Superior temporal gyrus (tissue), 1 donor: ENCODE measurements at regions not wholly inside any gene's neighbourhood (a gene's known extent, or its start where the extent isn't known, plus 50 kb on each side); places are given as distances from the start of the nearest gene placed in this dataset.
"Not testable (repeated sequence)": the region's sequence is repeated elsewhere in the genome, so short reads cannot be mapped to it uniquely, and the experiment has no call there.

Experiments used
- DNase-seq: peaks from one replicate; pipeline ENCODE4 v3.0.0-alpha.2; 2016; ENCODE audit errors: extremely low spot score

GRCh38 chr2:72031346-72032110, 116.1 kb downstream of the CYP26B1 start:
- DNase-seq = no peak

DNA sequence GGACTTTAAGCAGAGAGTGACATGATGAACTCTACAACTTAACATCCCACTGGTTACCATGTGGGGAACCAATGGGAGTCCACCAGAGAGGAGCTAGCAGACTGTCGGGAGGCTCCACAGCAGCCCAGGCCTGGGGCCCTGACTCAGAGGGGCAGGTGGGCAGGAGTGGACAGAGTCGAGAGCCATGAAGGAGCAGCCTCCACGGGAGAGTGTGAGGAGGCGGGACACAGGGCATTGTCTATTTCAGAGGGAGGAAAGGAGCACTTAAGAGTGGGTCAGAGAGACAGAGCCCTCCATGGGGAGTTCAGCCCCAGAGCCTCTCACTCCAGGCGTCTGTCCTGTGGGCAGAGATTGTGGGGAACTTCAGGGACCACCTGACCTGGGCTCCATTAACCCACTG, 118.7 kb downstream of the CYP26B1 start:
- no peak for DNase-seq

DNA sequence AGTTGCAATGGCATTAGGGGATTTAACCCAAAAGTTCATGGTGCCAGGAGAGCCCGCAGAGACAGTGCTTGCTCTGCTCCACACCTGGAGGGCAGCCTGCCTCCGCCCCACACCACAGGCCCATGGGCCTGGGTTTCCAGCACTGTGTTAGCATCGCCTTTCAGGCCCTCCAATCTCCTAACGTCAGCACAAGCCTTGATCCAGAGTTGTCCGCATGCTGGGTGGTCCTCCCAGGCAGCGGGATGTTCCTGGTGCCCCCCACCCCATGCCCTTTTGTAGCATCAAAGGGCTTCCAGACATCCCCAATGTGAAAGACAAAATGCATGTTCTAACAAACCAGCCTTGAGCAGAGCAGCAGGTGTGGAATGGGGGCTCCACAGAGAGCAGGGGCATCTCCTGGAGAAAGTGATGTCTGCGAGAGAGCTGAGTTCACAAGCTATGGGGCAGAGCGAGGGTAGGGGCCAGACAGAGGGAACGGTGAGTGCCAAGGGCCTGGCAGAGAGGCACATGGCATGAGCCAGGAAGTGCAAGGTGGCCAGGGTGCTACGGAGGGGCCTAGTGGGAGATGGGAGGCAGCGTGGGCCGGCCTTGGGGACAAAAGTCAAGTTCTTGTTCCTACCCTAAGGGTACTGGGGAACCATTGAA, 119.2 kb downstream of the CYP26B1 start:
- no peak for DNase-seq

GRCh38 chr2:72027426-72028161, 120.1 kb downstream of the CYP26B1 start:
- DNase-seq = no peak

DNA sequence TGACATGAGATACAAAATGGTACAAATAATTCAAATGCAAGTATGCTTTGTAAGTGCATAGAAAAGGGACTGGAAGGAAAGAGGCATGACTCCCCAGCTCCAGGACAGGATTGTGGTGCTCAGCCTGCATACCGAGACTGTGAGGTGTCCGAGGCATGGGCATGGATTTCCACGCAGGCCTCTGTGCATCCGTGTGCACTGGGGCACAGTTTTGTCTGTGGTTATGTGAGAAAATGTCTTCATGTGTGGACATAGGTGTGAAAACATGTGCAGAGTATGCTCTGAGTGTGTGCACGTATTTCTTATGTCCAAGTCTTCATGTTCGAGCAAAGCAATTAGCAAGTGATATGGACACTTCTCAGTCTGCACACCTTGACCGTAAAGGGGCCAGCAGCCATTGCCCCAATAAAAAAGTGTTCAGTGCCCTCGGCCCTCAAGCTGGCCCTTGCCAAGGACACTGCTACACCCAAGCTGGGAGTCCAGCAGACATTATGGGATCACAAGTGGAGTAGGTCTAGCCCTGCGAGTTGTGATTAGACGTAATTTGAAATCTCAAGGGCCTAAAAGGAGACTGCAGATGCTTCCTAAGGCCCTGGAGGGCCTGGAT, 120.7 kb downstream of the CYP26B1 start:
- DNase-seq = no peak

DNA sequence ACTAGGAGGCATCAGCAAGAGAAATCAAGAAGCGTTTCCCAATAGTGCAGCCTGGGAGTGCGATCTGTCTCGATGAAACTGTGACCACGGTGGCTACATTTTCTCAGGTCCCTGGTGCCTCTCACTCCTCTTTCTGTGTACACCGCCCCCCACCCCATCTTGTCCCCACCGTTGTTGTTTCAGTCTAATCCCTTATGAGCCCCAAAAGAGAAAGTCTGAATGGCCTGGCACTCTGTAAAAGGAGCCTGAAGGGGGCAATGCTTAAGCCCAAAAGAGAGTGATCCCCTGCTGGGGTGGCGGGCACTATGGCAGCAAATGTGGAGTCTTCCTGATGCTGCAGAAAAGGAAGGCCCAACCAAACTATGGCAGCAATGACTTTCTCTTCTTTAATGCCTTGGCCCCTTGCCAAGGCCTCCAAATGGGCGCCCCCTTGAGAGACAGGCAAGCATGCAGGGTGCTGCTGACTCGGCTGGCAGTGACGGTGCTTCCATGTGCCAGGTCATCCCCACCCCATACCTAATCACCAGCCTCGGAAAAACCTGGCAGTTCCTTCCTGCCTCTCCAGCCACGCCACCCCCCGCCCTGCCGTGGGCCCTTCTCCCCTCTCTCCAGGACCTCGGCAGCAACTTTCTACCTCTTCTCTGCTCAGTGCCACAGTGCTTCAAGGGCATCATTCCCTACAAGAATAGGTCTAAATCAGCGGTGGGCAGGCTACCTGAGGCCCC, 123.0 kb downstream of the CYP26B1 start:
- no peak for DNase-seq

GRCh38 chr2:72023678-72024390, 123.8 kb downstream of the CYP26B1 start:
- no peak for DNase-seq

- DNase-seq = not testable (repeated sequence)
Observed at GRCh38 chr2:72021371-72021770, 126.3 kb downstream of the CYP26B1 start.

DNA sequence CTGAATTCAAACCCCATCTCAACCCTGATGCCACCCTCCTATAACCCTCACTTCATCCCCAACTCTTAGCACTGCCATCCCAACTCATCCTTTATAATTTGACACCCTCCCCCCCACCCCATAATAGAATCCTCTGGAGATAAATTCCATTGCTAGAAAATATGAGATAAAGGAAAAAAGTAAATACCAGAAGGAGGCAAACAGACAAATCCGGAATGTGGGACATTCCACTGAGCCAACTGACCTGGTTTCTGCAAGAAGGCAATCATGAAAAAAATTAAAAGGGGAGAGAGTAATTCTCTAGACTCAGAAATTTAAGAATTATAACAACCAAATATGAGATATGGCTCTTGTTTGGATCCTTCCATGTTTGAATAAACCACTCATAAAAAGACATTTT, 132.4 kb downstream of the CYP26B1 start:
- no peak for DNase-seq

- no peak for DNase-seq
Observed at GRCh38 chr2:72014831-72015230, 132.8 kb downstream of the CYP26B1 start.

GRCh38 chr2:72013726-72014125, 133.9 kb downstream of the CYP26B1 start:
- no peak for DNase-seq

- DNase-seq = no peak
Observed at GRCh38 chr2:72012886-72013574, 134.6 kb downstream of the CYP26B1 start.

DNA sequence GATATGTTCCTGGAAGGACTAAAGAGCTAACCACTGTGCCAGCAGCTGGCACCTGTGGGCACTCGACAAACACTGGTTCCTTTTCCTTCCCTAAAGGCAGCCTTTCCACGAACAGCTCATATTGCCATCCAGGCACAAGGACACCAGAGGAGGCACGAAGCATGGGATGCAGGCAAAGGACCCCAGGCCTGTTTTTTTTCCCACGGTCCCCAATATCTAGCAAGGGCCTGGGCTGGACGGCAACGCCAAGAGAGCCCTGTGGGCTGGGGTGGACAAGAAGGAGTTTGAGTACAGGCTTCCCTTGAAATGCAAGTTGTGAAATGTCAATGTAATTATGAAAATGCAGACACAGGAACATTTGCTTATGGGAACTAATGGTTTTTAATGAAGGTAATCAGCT, 135.9 kb downstream of the CYP26B1 start:
- no peak for DNase-seq

GRCh38 chr2:72011370-72011689, 136.3 kb downstream of the CYP26B1 start:
- DNase-seq = no peak

DNA sequence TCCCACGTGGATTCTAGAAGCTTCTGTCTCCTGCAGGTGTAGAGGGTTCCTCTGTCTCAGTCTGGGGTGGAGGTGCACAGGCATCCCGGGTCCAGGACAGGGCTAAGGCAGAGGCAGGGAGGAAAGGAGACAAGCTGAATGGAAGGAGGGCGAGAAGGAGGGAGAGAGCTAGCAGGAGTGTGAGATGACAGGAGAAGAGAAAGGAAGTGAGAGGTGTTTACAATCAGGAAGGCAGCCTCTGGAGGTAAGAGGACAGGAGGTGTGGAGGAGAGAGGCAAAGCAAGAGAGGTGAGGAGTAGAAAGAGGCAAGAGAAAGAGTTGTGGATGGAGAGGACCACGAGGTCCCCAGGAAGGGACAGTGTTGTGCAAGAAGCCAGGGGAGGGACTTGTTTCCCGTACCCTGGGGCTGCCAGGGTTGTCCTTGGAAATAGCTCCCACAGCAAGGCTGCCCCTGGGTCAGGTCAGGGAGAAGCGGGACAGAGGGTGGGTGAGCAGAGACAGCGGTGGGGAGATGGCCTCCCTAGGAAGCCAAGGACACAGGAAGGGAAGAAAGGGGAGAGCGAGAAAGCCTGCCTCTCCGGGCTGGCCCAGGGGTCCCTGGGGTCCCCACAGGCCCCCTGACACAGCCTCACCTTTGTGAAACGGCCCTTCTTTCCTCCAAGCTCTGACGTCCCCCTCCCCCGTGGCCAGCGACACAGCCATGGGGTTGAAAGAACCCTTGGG, 136.9 kb downstream of the CYP26B1 start:
- DNase-seq = no peak

DNA sequence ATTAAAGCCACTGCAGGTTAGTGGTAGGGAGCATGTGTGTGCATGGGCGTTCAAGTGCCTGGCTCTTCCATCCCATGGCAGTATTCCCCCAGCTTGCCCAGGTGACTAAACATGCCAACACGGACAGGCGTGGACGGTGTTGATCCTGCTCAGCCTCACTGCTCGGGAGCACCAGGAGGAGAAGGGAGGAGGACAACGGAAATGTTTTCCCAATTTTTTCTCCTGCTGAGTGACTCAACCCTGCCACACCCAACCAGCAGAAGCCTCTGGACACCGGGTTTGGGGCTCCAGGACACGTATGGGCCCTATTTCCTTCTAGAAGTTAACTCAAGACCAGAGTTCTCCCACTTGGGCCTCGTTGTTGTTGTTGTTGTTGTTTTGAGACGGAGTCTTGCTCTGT, 139.1 kb downstream of the CYP26B1 start:
- DNase-seq = no peak

DNA sequence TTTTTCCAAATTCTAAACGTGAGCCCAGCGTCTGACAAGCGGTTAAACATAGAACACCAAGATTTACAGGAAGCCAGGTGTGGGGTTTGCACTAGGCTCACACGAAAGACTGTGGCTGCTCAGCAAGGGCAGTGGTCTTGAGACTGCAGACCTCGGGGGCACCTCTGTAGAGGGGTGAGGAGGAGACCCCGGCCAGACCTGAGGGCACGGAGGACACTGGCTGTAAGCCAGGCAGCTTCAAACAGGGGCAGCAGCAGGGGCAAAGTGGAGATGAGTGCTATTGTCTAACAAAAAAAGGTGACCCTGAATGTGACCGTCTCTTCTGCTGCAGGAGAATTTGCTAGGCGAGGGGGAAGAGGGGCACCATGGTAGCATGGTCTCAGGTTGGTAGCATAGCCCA, 140.3 kb downstream of the CYP26B1 start:
- DNase-seq = no peak

DNA sequence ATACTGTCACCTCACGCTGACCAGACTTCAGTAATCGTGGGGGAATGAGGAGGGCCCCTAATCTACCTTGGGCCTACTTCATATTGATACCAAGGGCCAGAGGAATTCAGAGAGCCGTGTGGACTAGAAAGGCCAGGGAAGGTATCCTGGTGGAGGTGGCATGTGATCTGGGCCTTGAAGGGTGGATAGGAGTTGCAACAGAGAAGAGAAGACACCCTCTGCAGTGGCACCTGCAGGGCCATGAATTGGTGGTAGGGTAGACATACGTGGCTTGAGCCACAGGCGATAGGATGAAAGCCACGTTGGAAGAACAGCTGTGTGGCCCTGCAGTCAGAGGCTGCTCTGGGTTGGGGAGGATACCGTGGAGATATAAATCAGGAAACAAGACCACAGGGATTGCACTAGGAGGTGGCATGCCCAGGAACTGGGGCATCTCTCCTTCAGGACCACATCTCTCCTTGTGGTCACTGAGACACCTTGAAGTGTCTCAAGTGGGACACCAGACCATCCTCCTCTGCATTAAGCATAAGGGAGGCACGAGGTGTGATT, 141.4 kb downstream of the CYP26B1 start:
- no peak for DNase-seq

DNA sequence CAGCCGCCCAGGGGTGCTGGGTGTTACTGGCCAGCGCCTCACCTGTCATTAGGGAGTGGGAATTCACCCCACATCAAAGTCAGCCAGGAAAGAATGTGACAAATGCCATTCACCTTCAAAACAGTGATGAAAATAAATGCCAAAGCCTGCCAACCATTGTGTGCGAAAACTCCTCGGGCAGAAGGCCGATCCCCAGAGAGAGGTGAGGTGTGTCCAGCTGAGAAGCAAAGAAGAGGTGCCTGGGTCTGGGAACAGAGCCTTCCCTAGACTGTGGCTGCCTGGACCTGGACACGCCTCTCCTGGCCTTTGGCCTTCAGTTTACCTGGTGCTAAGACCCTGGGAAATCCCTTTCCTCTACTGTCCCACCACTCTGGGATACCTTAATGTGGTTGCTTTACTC, 142.7 kb downstream of the CYP26B1 start:
- DNase-seq = no peak
